ENCODE measurements at regions not wholly inside any gene's neighbourhood (a gene's known extent, or its start where the extent isn't known, plus 50 kb on each side); places are given as distances from the start of the nearest gene placed in this dataset.
A peak's percentile ranks its signal among the peaks of the same experiment; 100 is the strongest.

GRCh38 chr13:90680826-90681225 is 666.7 kb upstream of the MIR17HG start:
- no peak overlapping the region for H3K4me3 ChIP-seq
- TF ChIP-seq CTCF (IDR thresholded peaks at IDR 0.05): no peak
- DNase-seq: no peak
- H3K36me3 ChIP-seq (ENCODE audit: low read depth): no peaks in the 10 kb centered on the region
- ATAC-seq: no peak
- no peaks in the 10 kb centered on the region for H3K4me1 ChIP-seq (ENCODE audit: low read depth)
- H3K9me3 ChIP-seq: no peaks in the 10 kb centered on the region
- intact Hi-C loops (cut with DNase I, micrococcal nuclease): no loop called here

DNA sequence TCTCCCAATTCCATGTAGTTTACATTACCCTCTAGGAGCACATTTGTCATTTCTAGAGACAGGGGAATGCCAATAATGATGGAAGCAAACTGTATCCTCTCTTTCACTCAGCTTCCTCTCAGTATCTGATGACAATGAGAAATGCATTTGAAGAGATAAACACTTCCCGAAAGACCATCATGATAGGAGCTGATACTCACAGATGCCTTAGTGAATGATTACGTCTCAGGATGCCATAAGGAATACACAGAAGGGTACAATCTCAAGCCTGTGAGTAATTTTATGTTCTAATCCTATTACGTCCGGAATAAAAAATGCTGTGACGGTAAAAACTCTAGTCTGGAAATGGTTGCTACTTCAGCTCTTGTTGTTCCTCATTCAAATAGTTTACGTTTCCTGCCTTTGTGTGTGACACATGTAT is 663.8 kb upstream of the MIR17HG start:
- intact Hi-C loops (cut with DNase I, micrococcal nuclease): no loop called here
- H3K36me3 ChIP-seq (ENCODE audit: low read depth): no peaks in the 10 kb centered on the region
- no peaks in the 10 kb centered on the region for H3K9me3 ChIP-seq
- ATAC-seq: no peak
- no peak for DNase-seq
- no peak overlapping the region for H3K4me3 ChIP-seq
- TF ChIP-seq CTCF (IDR thresholded peaks at IDR 0.05): no peak
- H3K4me1 ChIP-seq (ENCODE audit: low read depth): no peaks in the 10 kb centered on the region

- DNase-seq (no peak), ATAC-seq (no peak)
- intact Hi-C loops (cut with DNase I, micrococcal nuclease): no loop called here
- Histone ChIP-seq H3K36me3 (ENCODE audit: low read depth) (no peaks in the 10 kb centered on the region), H3K4me3 (no peak overlapping the region), H3K9me3 (no peaks in the 10 kb centered on the region), H3K4me1 (ENCODE audit: low read depth) (no peaks in the 10 kb centered on the region)
- no peak for TF ChIP-seq CTCF (IDR thresholded peaks at IDR 0.05)
Observed at GRCh38 chr13:90686442-90686841, 661.0 kb upstream of the MIR17HG start.

DNA sequence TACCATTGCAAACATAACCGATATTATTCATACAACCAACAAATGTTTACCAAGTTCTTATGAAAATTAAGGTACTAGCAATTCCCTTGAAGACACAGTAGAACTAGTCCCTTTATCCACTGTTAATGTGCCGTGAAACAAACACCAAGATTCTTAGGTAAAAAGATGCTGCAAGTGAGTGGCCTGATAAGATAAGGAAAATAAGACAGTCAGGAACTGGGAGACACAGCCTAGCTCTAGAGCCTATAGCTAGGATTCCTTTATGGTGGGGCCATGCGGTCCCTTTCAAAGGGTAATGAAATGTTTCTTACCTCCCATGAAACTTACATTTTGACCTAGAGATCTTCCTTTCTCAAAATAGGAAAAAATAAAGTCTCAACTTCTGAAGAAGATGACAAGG is 658.4 kb upstream of the MIR17HG start:
- H3K4me3 ChIP-seq: no peak overlapping the region
- no peaks in the 10 kb centered on the region for H3K9me3 ChIP-seq
- H3K4me1 ChIP-seq (ENCODE audit: low read depth): no peaks in the 10 kb centered on the region
- intact Hi-C loops (cut with DNase I, micrococcal nuclease): no loop called here
- ATAC-seq (no peak), DNase-seq (no peak)
- H3K36me3 ChIP-seq (ENCODE audit: low read depth): no peaks in the 10 kb centered on the region
- TF ChIP-seq CTCF (IDR thresholded peaks at IDR 0.05): no peak

- Histone ChIP-seq H3K4me1 (ENCODE audit: low read depth) (no peaks in the 10 kb centered on the region), H3K9me3 (no peaks in the 10 kb centered on the region), H3K36me3 (ENCODE audit: low read depth) (no peaks in the 10 kb centered on the region), H3K4me3 (no peak overlapping the region)
- ATAC-seq: no peak
- no peak for DNase-seq
- intact Hi-C loops (cut with DNase I, micrococcal nuclease): no loop called here
- no peak for TF ChIP-seq CTCF (IDR thresholded peaks at IDR 0.05)
Observed at GRCh38 chr13:90690458-90691080, 656.9 kb upstream of the MIR17HG start.

- DNase-seq: no peak
- H3K4me3 ChIP-seq: no peak overlapping the region
- intact Hi-C loops (cut with DNase I, micrococcal nuclease): no loop called here
- H3K9me3 ChIP-seq: no peaks in the 10 kb centered on the region
- H3K4me1 ChIP-seq (ENCODE audit: low read depth): no peaks in the 10 kb centered on the region
- no peaks in the 10 kb centered on the region for H3K36me3 ChIP-seq (ENCODE audit: low read depth)
- peak; percentile 37 for ATAC-seq
- TF ChIP-seq CTCF (IDR thresholded peaks at IDR 0.05): no peak
Observed at GRCh38 chr13:90696254-90696653, 651.2 kb upstream of the MIR17HG start.
